ENCODE measurements at regions not wholly inside any gene's neighbourhood (a gene's known extent, or its start where the extent isn't known, plus 50 kb on each side); places are given as distances from the start of the nearest gene placed in this dataset.

- no peak for TF ChIP-seq CTCF (conservative IDR thresholded peaks at IDR 0.05; ENCODE audit: low read length)
- no peak for TF ChIP-seq EZH2phosphoT487 (IDR thresholded peaks at IDR 0.05; ENCODE audit: borderline replicate concordance, low read depth, low read length)
These were observed 824.9 kb downstream of the TNS3 start for GRCh38 chr7:46756996-46757395.
